H9 (cell line): ENCODE measurements at regions not wholly inside any gene's neighbourhood (a gene's known extent, or its start where the extent isn't known, plus 50 kb on each side); places are given as distances from the start of the nearest gene placed in this dataset.

ENCODE experiments used
- DNase-seq: peaks from one replicate; pipeline ENCODE4 v3.0.0-alpha.2; 2017
- H2AFZ ChIP-seq: one replicate; pipeline ENCODE4 v1.6.1; 2013; ENCODE audit warnings: mild to moderate bottlenecking, low read length, control low read depth, moderate library complexity
- H2AK5ac ChIP-seq: 2 replicates; pipeline ENCODE4 v1.6.1; 2013; ENCODE audit warnings: low read length, control low read depth, mixed read lengths; ENCODE audit not compliant: insufficient read length
- H2BK120ac ChIP-seq: one replicate; pipeline ENCODE4 v1.6.1; 2013; ENCODE audit warnings: low read depth, mild to moderate bottlenecking, low read length, control low read depth, inconsistent platforms; ENCODE audit not compliant: poor library complexity, severe bottlenecking
- H2BK12ac ChIP-seq: 2 replicates; pipeline ENCODE4 v1.6.1; 2013; ENCODE audit warnings: low read length, control low read depth, mixed read lengths, low read depth; ENCODE audit not compliant: insufficient read length
- H2BK15ac ChIP-seq: 2 replicates; pipeline ENCODE4 v1.6.1; 2013; ENCODE audit warnings: low read depth, low read length, control low read depth
- H2BK20ac ChIP-seq: one replicate; pipeline ENCODE4 v1.6.1; 2013; ENCODE audit warnings: low read depth, mild to moderate bottlenecking, low read length, control low read depth, inconsistent platforms; ENCODE audit not compliant: poor library complexity, severe bottlenecking
- H2BK5ac ChIP-seq: 2 replicates; pipeline ENCODE4 v1.6.1; 2013; ENCODE audit warnings: low read length, control low read depth, mixed read lengths; ENCODE audit not compliant: insufficient read length
- H3K14ac ChIP-seq: 2 replicates; pipeline ENCODE4 v1.6.1; 2013; ENCODE audit warnings: low read length, control low read depth; ENCODE audit not compliant: insufficient read depth
- H3K18ac ChIP-seq: 2 replicates; pipeline ENCODE4 v1.6.1; 2013; ENCODE audit warnings: low read depth, mild to moderate bottlenecking, mixed read lengths, low read length, control low read depth; ENCODE audit not compliant: insufficient read length
- H3K23ac ChIP-seq: 2 replicates; pipeline ENCODE4 v1.6.1; 2013; ENCODE audit warnings: low read length, control low read depth, mixed read lengths, low read depth; ENCODE audit not compliant: insufficient read length
- H3K23me2 ChIP-seq: 2 replicates; pipeline ENCODE4 v1.6.1; 2013; ENCODE audit warnings: low read depth, mild to moderate bottlenecking, mixed read lengths, low read length, control low read depth; ENCODE audit not compliant: insufficient read length, poor library complexity, severe bottlenecking
- H3K27ac ChIP-seq: 2 replicates; pipeline ENCODE4 v1.5.1; 2013; ENCODE audit warnings: low read length, control low read depth, mixed read lengths, low read depth; ENCODE audit not compliant: insufficient read length
- H3K27me3 ChIP-seq: 2 replicates; pipeline ENCODE4 v1.6.1; 2013; ENCODE audit warnings: low read length, control low read depth, inconsistent platforms; ENCODE audit not compliant: insufficient read depth
- H3K4ac ChIP-seq: 2 replicates; pipeline ENCODE4 v1.6.1; 2013; ENCODE audit warnings: low read depth, mild to moderate bottlenecking, control low read depth, inconsistent platforms, low read length, moderate library complexity
- H3K4me1 ChIP-seq: 2 replicates; pipeline ENCODE4 v1.6.1; 2013; ENCODE audit warnings: low read length, control low read depth, inconsistent platforms; ENCODE audit not compliant: insufficient read depth
- H3K4me2 ChIP-seq: 2 replicates; pipeline ENCODE4 v1.6.1; 2013; ENCODE audit warnings: low read length, control low read depth, mixed read lengths; ENCODE audit not compliant: insufficient read length, insufficient read depth
- H3K56ac ChIP-seq: 2 replicates; pipeline ENCODE4 v1.6.1; 2013; ENCODE audit warnings: low read depth, mild to moderate bottlenecking, mixed read lengths, low read length, control low read depth; ENCODE audit not compliant: insufficient read length
- H3K79me1 ChIP-seq: 2 replicates; pipeline ENCODE4 v1.6.1; 2013; ENCODE audit warnings: low read depth, mild to moderate bottlenecking, moderate library complexity, low read length, control low read depth, inconsistent platforms; ENCODE audit not compliant: insufficient read depth, poor library complexity, severe bottlenecking
- H3K79me2 ChIP-seq: 2 replicates; pipeline ENCODE4 v1.6.1; 2013; ENCODE audit warnings: low read length, control low read depth, inconsistent platforms; ENCODE audit not compliant: insufficient read depth
- H3K9ac ChIP-seq: 2 replicates; pipeline ENCODE4 v1.6.1; 2013; ENCODE audit warnings: low read length, control low read depth, mixed read lengths; ENCODE audit not compliant: insufficient read length; ENCODE audit errors: extremely low read depth
- H3K9me3 ChIP-seq: one replicate; pipeline ENCODE4 v1.6.1; 2013; ENCODE audit warnings: low read depth, low read length, inconsistent platforms; ENCODE audit not compliant: control insufficient read depth
- H3T11ph ChIP-seq: one replicate; pipeline ENCODE4 v1.6.1; 2013; ENCODE audit warnings: mild to moderate bottlenecking, low read length, control low read depth, inconsistent platforms
- H4K20me1 ChIP-seq: one replicate; pipeline ENCODE4 v1.6.1; 2013; ENCODE audit not compliant: control insufficient read depth, insufficient read length, insufficient read depth
- H4K5ac ChIP-seq: 2 replicates; pipeline ENCODE4 v1.6.1; 2013; ENCODE audit warnings: low read depth, mild to moderate bottlenecking, mixed read lengths, low read length, control low read depth; ENCODE audit not compliant: insufficient read length
- H4K8ac ChIP-seq: replicated peaks from 2 replicates; pipeline ENCODE4 v1.6.1; 2013; ENCODE audit warnings: low read length, control low read depth, mixed read lengths, low read depth; ENCODE audit not compliant: insufficient read length
- H4K91ac ChIP-seq: 2 replicates; pipeline ENCODE4 v1.6.1; 2013; ENCODE audit warnings: low read depth, mild to moderate bottlenecking, moderate library complexity, mixed read lengths, low read length, control low read depth; ENCODE audit not compliant: insufficient read length
- H3K27ac Mint-ChIP-seq, 3 experiments: 2 replicates in 2 of 3; 3 replicates in 1 of 3; pipeline ENCODE4 v1.8.0; 2020 to 2021; ENCODE audit warnings: mixed read lengths in 3 of 3, mild to moderate bottlenecking in 1 of 3, moderate library complexity in 1 of 3
- H3K27me3 Mint-ChIP-seq: 2 replicates; pipeline ENCODE4 v1.8.0; 2021; ENCODE audit warnings: low read depth, mild to moderate bottlenecking, moderate library complexity, mixed read lengths
- H3K36me3 Mint-ChIP-seq, 3 experiments: 2 replicates in 2 of 3; 3 replicates in 1 of 3; pipeline ENCODE4 v1.8.0; 2020 to 2021; ENCODE audit warnings: low read depth in 3 of 3, mixed read lengths in 3 of 3; ENCODE audit not compliant: insufficient read depth in 1 of 3
- H3K4me1 Mint-ChIP-seq, 2 experiments: 2 replicates each; pipeline ENCODE4 v1.8.0; 2020; ENCODE audit warnings: mixed read lengths in 2 of 2
- H3K4me3 Mint-ChIP-seq, 2 experiments: 2 replicates in 1 of 2; 3 replicates in 1 of 2; pipeline ENCODE4 v1.8.0; 2020 to 2021; ENCODE audit warnings: mild to moderate bottlenecking in 2 of 2, mixed read lengths in 2 of 2, moderate library complexity in 1 of 2
- H3K9me3 Mint-ChIP-seq, 2 experiments: 2 replicates in 1 of 2; 3 replicates in 1 of 2; pipeline ENCODE4 v1.8.0; 2020; ENCODE audit warnings: mild to moderate bottlenecking in 2 of 2, mixed read lengths in 2 of 2, moderate library complexity in 1 of 2
- CTCF ChIP-seq: fragments of 200-600 bp; sonication (generic); conservative IDR thresholded peaks from 3 replicates; pipeline ENCODE4 v1.8.0; 2021; ENCODE audit warnings: antibody characterized with exemption, mild to moderate bottlenecking
- WGBS: extraction: QIAGEN DNeasy Blood & Tissue Kit; methylation state at CpG from one replicate; pipeline ENCODE4 v1.1.7; 2013; ENCODE audit warnings: missing lambda C conversion rate, low lambda C conversion rate, mixed read lengths; ENCODE audit not compliant: insufficient read length; ENCODE audit errors: extremely low coverage; 5-methylcytosine and 5-hydroxymethylcytosine counted together

- H2AK5ac ChIP-seq, result no peak overlapping the region
- H2BK20ac ChIP-seq, result no peak overlapping the region
- H4K8ac ChIP-seq, result no peak overlapping the region
- H3K9me3 ChIP-seq, result no peaks in the 10 kb centered on the region
- no peak overlapping the region for H3K9ac ChIP-seq
- H3K4me1 ChIP-seq, result no peaks in the 10 kb centered on the region
- no peak overlapping the region for H3K27ac Mint-ChIP-seq
- no peak for TF ChIP-seq CTCF
- H3K4me2 ChIP-seq, result no peak overlapping the region
- no peak overlapping the region for H2BK5ac ChIP-seq
- no peak overlapping the region for H4K5ac ChIP-seq
- no peak overlapping the region for H3K14ac ChIP-seq
- H3K23me2 ChIP-seq, result no peaks in the 10 kb centered on the region
- no peak overlapping the region for H2BK12ac ChIP-seq
- no peaks in the 10 kb centered on the region for H3K79me2 ChIP-seq
- no peaks in the 10 kb centered on the region for H3K79me1 ChIP-seq
- peaks cover 4% of the 10 kb centered on the region for H3K27me3 Mint-ChIP-seq
- WGBS, result no CpG with 5 or more reads among the region's 11 CpGs
- no peak overlapping the region for H3K18ac ChIP-seq
- H4K91ac ChIP-seq, result no peak overlapping the region
- no peak overlapping the region for H3T11ph ChIP-seq
- no peak overlapping the region for H2BK120ac ChIP-seq
- no peaks in the 10 kb centered on the region for H3K4me1 Mint-ChIP-seq
- no peak overlapping the region for H3K4me3 Mint-ChIP-seq
- H3K27ac ChIP-seq, result no peak overlapping the region
- no peak overlapping the region for H2BK15ac ChIP-seq
- H2AFZ ChIP-seq, result no peak overlapping the region
- no peaks in the 10 kb centered on the region for H3K36me3 Mint-ChIP-seq
- H3K9me3 Mint-ChIP-seq, result no peaks in the 10 kb centered on the region; a peak in 1 of 5 replicates
- H3K4ac ChIP-seq, result no peak overlapping the region
- no peak overlapping the region for H3K56ac ChIP-seq
- DNase-seq, result no peak
- H3K27me3 ChIP-seq, result no peaks in the 10 kb centered on the region
- H4K20me1 ChIP-seq, result no peaks in the 10 kb centered on the region
- no peak overlapping the region for H3K23ac ChIP-seq
Observed at GRCh38 chr18:78688916-78689315, 290.7 kb upstream of the SALL3 start.
